A549 (cell line): ENCODE measurements at regions not wholly inside any gene's neighbourhood (a gene's known extent, or its start where the extent isn't known, plus 50 kb on each side); places are given as distances from the start of the nearest gene placed in this dataset.

ENCODE experiments used
- ATAC-seq, 2 experiments: fragments of 200-7000 bp in 1 of 2; fragments of >200 bp in 1 of 2; cut with Nextera tagmentation in 1 of 2; cut with Tn5 transposase in 1 of 2; 3 replicates each; pipeline versions ENCODE4 v1.8.0 to v1.9.1; 2018 to 2020; ENCODE audit warnings: mild to moderate bottlenecking in 1 of 2, moderate library complexity in 1 of 2
- CTCF ChIA-PET: fragments of 300-600 bp; sonication (Branson Sonifier 250); formaldehyde crosslinking; extraction: SDS; loops from one replicate; lab custom pipeline; 2021; ENCODE audit warnings: antibody characterized with exemption, inconsistent platforms; lab: Yijun Ruan, JAX
- POLR2A ChIA-PET: fragments of 350-600 bp; formaldehyde crosslinking; extraction: SDS; loops from one replicate; lab custom pipeline; 2021; ENCODE audit warnings: antibody characterized with exemption, inconsistent platforms; lab: Yijun Ruan, JAX
- DNase-seq, 2 experiments: peaks; one replicate each; pipeline versions ENCODE4 v3.0.0 to v3.0.0-alpha.2; 2011 to 2016; ENCODE audit warnings: low read depth in 1 of 2, low spot score in 1 of 2
- FAIRE-seq: peaks from 2 replicates; lab custom pipeline; 2011; peaks lifted over from hg19 to GRCh38; lab: Jason Lieb, UNC
- H3K27ac ChIP-seq, 2 experiments: fragments of >200 bp; sonication (Bioruptor Twin); formaldehyde crosslinking; 3 replicates each; pipeline ENCODE4 v1.5.1; 2016 to 2017
- H3K4me1 ChIP-seq: fragments of >200 bp; sonication (Bioruptor Twin); formaldehyde crosslinking; 3 replicates; pipeline ENCODE4 v1.6.1; 2016
- H3K4me2 ChIP-seq: fragments of >200 bp; sonication (Bioruptor Twin); formaldehyde crosslinking; 3 replicates; pipeline ENCODE4 v1.6.1; 2016
- H3K4me3 ChIP-seq: fragments of >200 bp; sonication (Bioruptor Twin); formaldehyde crosslinking; 3 replicates; pipeline ENCODE4 v1.5.1; 2016
- H3K9me3 ChIP-seq: fragments of >200 bp; sonication (Bioruptor Twin); formaldehyde crosslinking; 3 replicates; pipeline ENCODE4 v1.6.1; 2016
- ATOH8 ChIP-seq: fragments of 250-450 bp; sonication (Bioruptor Pico); IDR thresholded peaks from 2 replicates; pipeline ENCODE4 v1.5.0; 2020; ENCODE audit warnings: low read depth, mild to moderate bottlenecking, moderate library complexity
- CBX2 ChIP-seq: fragments of 200-600 bp; sonication (generic); IDR thresholded peaks from 2 replicates; pipeline ENCODE4 v1.6.1; 2016; ENCODE audit warnings: low read depth, mild to moderate bottlenecking, borderline replicate concordance
- CBX8 ChIP-seq: fragments of 200-600 bp; sonication (generic); IDR thresholded peaks from 2 replicates; pipeline ENCODE4 v1.6.1; 2016
- CEBPB ChIP-seq, 2 experiments: fragments of >200 bp in 1 of 2; sonication (Bioruptor Twin) in 1 of 2; formaldehyde crosslinking in 1 of 2; IDR thresholded peaks; 2 replicates each; pipeline ENCODE4 v1.6.1; 2012 to 2016
- CHD4 ChIP-seq: fragments of 200-600 bp; sonication (generic); IDR thresholded peaks from 2 replicates; pipeline ENCODE4 v1.6.1; 2016; ENCODE audit warnings: antibody characterized with exemption, mild to moderate bottlenecking, borderline replicate concordance
- E2F6 ChIP-seq: IDR thresholded peaks from 2 replicates; pipeline ENCODE4 v1.6.1; 2012; ENCODE audit warnings: low read depth, borderline replicate concordance
- EHF ChIP-seq: fragments of 250-450 bp; sonication (Bioruptor Pico); IDR thresholded peaks from 2 replicates; pipeline ENCODE4 v1.5.0; 2020; ENCODE audit warnings: mild to moderate bottlenecking
- FOSB ChIP-seq: fragments of 250-450 bp; sonication (Bioruptor Pico); IDR thresholded peaks from 2 replicates; pipeline ENCODE4 v1.5.0; 2020; ENCODE audit warnings: mild to moderate bottlenecking, moderate library complexity
- FOSL2 ChIP-seq, 2 experiments: fragments of 450-650 bp in 1 of 2; fragments of >200 bp in 1 of 2; sonication (Bioruptor Twin) in 1 of 2; formaldehyde crosslinking; IDR thresholded peaks; 2 replicates each; pipeline versions ENCODE4 v1.5.0 to v1.6.1; 2016 to 2020; ENCODE audit warnings: mild to moderate bottlenecking in 1 of 2, moderate library complexity in 1 of 2
- FOXS1 ChIP-seq: fragments of 250-450 bp; sonication (Bioruptor Pico); IDR thresholded peaks from 2 replicates; pipeline ENCODE4 v1.5.0; 2020; ENCODE audit warnings: mild to moderate bottlenecking, moderate library complexity
- HES2 ChIP-seq: fragments of >200 bp; sonication (Bioruptor Twin); formaldehyde crosslinking; IDR thresholded peaks from 2 replicates; pipeline ENCODE4 v1.6.1; 2016
- HMGXB4 ChIP-seq: fragments of 250-450 bp; sonication (Bioruptor Pico); IDR thresholded peaks from 2 replicates; pipeline ENCODE4 v1.5.0; 2021; ENCODE audit warnings: mild to moderate bottlenecking, moderate library complexity, borderline replicate concordance
- HOXB13 ChIP-seq: fragments of 250-450 bp; sonication (Bioruptor Pico); IDR thresholded peaks from 2 replicates; pipeline ENCODE4 v1.5.0; 2020; ENCODE audit warnings: low read depth, mild to moderate bottlenecking, moderate library complexity
- HOXB5 ChIP-seq: fragments of 250-450 bp; sonication (Bioruptor Pico); IDR thresholded peaks from 2 replicates; pipeline ENCODE4 v1.5.0; 2020; ENCODE audit warnings: mild to moderate bottlenecking, moderate library complexity
- JUN ChIP-seq, 2 experiments: fragments of >200 bp; sonication (Bioruptor Twin); formaldehyde crosslinking; IDR thresholded peaks; 2 replicates in 1 of 2; 3 replicates in 1 of 2; pipeline ENCODE4 v1.6.1; 2016 to 2017
- MAZ ChIP-seq: fragments of 150-350 bp; IDR thresholded peaks from 2 replicates; pipeline ENCODE4 v1.6.1; 2014; ENCODE audit warnings: antibody characterized with exemption, low read depth, low read length, borderline replicate concordance
- MYC ChIP-seq: IDR thresholded peaks from 2 replicates; pipeline ENCODE4 v1.6.1; 2012; ENCODE audit warnings: mild to moderate bottlenecking, inconsistent platforms, low read length, improper control_type of control experiment, borderline replicate concordance
- PBX3 ChIP-seq: IDR thresholded peaks from 2 replicates; pipeline ENCODE4 v1.6.1; 2012
- PHF8 ChIP-seq: fragments of 200-600 bp; sonication (generic); IDR thresholded peaks from 2 replicates; pipeline ENCODE4 v1.6.1; 2016; ENCODE audit warnings: low read depth, mild to moderate bottlenecking, antibody characterized with exemption, moderate library complexity, borderline replicate concordance
- POLR2A ChIP-seq: IDR thresholded peaks from 2 replicates; pipeline ENCODE4 v1.6.1; 2012; ENCODE audit warnings: mild to moderate bottlenecking, low read length
- RARB ChIP-seq: fragments of 250-450 bp; sonication (Bioruptor Pico); IDR thresholded peaks from 2 replicates; pipeline ENCODE4 v1.8.0; 2021; ENCODE audit warnings: mild to moderate bottlenecking, moderate library complexity
- RCOR1 ChIP-seq: fragments of 150-350 bp; IDR thresholded peaks from 2 replicates; pipeline ENCODE4 v1.6.1; 2014; ENCODE audit warnings: antibody characterized with exemption, low read length, low read depth
- RFX5 ChIP-seq: fragments of 450-650 bp; IDR thresholded peaks from 2 replicates; pipeline ENCODE4 v1.7.1; 2014; ENCODE audit warnings: antibody characterized with exemption, mild to moderate bottlenecking, moderate library complexity
- USF2 ChIP-seq: fragments of 450-650 bp; IDR thresholded peaks from 2 replicates; pipeline ENCODE4 v1.6.1; 2014; ENCODE audit warnings: antibody characterized with exemption
- ZFP36 ChIP-seq: fragments of 450-650 bp; IDR thresholded peaks from 2 replicates; pipeline ENCODE4 v1.6.1; 2014; ENCODE audit warnings: borderline replicate concordance; ENCODE audit not compliant: partially characterized antibody
- ZNF302 ChIP-seq: fragments of 250-450 bp; sonication (Bioruptor Pico); IDR thresholded peaks from 2 replicates; pipeline ENCODE4 v1.9.0; 2021; ENCODE audit warnings: inconsistent platforms, mild to moderate bottlenecking, moderate library complexity
- WGBS: methylation state at CpG from one replicate; pipeline ENCODE4 v1.1.6; 2017; ENCODE audit errors: missing lambda C conversion rate; 5-methylcytosine and 5-hydroxymethylcytosine counted together

- no peak for ATAC-seq
- Histone ChIP-seq H3K4me3 (no peak overlapping the region), H3K4me1 (no peaks in the 10 kb centered on the region), H3K4me2 (no peak overlapping the region), H3K27ac (no peak overlapping the region), H3K9me3 (no peaks in the 10 kb centered on the region)
- TF ChIP-seq PHF8: no peak
- TF ChIP-seq FOSL2 (IDR thresholded peaks at IDR 0.05): no peak
- TF ChIP-seq FOSL2 (CRISPR knock-in tag; IDR thresholded peaks at IDR 0.05): no peak
- TF ChIP-seq HMGXB4 (CRISPR knock-in tag): no peak
- TF ChIP-seq RFX5: no peak
- no peak for TF ChIP-seq CBX2
- no peak for TF ChIP-seq ZNF302 (CRISPR knock-in tag)
- no peak for TF ChIP-seq MYC
- no peak for TF ChIP-seq HOXB13
- TF ChIP-seq HES2: no peak
- no peak for TF ChIP-seq CHD4
- no peak for TF ChIP-seq MAZ
- no peak for TF ChIP-seq JUN (IDR thresholded peaks at IDR 0.05)
- no peak for TF ChIP-seq ATOH8 (CRISPR knock-in tag)
- TF ChIP-seq FOSB (CRISPR knock-in tag): no peak
- DNase-seq: no peak
- 79% methylated on average over 16 of the region's 17 CpGs for WGBS
- ChIA-PET POLR2A (no interaction called here), CTCF (no interaction called here)
- no peak for FAIRE-seq
Measured at GRCh38 chr13:106425661-106426060, 109.8 kb downstream of the EFNB2 start.

- Histone ChIP-seq H3K4me1 (no peaks in the 10 kb centered on the region), H3K4me3 (no peak overlapping the region), H3K9me3 (no peaks in the 10 kb centered on the region), H3K27ac (no peak overlapping the region), H3K4me2 (no peak overlapping the region)
- ChIA-PET POLR2A (no interaction called here), CTCF (no interaction called here)
- FAIRE-seq (no peak), DNase-seq (no peak), ATAC-seq (no peak)
- 6% methylated on average over 1 of the region's 1 CpG for WGBS
- no peak for TF ChIP-seq FOSL2 (IDR thresholded peaks at IDR 0.05)
- TF ChIP-seq FOSL2 (CRISPR knock-in tag; IDR thresholded peaks at IDR 0.05): no peak
- no peak for TF ChIP-seq EHF
- no peak for TF ChIP-seq CBX8
- no peak for TF ChIP-seq USF2
- no peak for TF ChIP-seq HOXB5 (CRISPR knock-in tag)
- TF ChIP-seq CEBPB (IDR thresholded peaks at IDR 0.05): no peak
- TF ChIP-seq MYC: no peak
- no peak for TF ChIP-seq E2F6
- no peak for TF ChIP-seq RCOR1
- no peak for TF ChIP-seq FOXS1
- TF ChIP-seq RFX5: no peak
- TF ChIP-seq RARB (CRISPR knock-in tag): no peak
- no peak for TF ChIP-seq ZFP36
- no peak for TF ChIP-seq PBX3
- no peak for TF ChIP-seq POLR2A
Measured at GRCh38 chr13:106424805-106425204, 110.7 kb downstream of the EFNB2 start.
